ENCODE measurements at regions not wholly inside any gene's neighbourhood (a gene's known extent, or its start where the extent isn't known, plus 50 kb on each side); places are given as distances from the start of the nearest gene placed in this dataset.
A peak's percentile ranks its signal among the peaks of the same experiment; 100 is the strongest.

GRCh38 chr22:19607192-19608002 is 83.2 kb upstream of the CLDN5 start (continued):
- TF ChIP-seq ZHX1 (conservative IDR thresholded peaks at IDR 0.05; ENCODE audit: low read length) (no peak), CBX8 (IDR thresholded peaks at IDR 0.05; ENCODE audit: borderline replicate concordance, extremely low read depth, low read depth, low read length, poor library complexity, severe bottlenecking) (no peak), EP400 (IDR thresholded peaks at IDR 0.05) (no peak), FOXA3 (CRISPR knock-in tag; conservative IDR thresholded peaks at IDR 0.05 in 1 of 2, IDR thresholded peaks at IDR 0.05 in 1 of 2) (peak in 1 of 2 experiments; percentile 51; a peak in 1 of 4 replicates), POLR3G (IDR thresholded peaks at IDR 0.05; ENCODE audit: extremely low read depth, insufficient read length, insufficient replicate concordance) (no peak), ZNF277 (CRISPR knock-in tag; IDR thresholded peaks at IDR 0.05; ENCODE audit: borderline replicate concordance) (0 out of 2 replicates have a peak, but pooled peaks have one; percentile 29), ZNF740 (CRISPR knock-in tag; IDR thresholded peaks at IDR 0.05) (no peak), ZNF740 (tag; IDR thresholded peaks at IDR 0.05) (no peak), ZNF134 (CRISPR knock-in tag; conservative IDR thresholded peaks at IDR 0.05) (no peak), FOXM1 (IDR thresholded peaks at IDR 0.05; ENCODE audit: low read depth) (no peak), FOXM1 (CRISPR knock-in tag; IDR thresholded peaks at IDR 0.05; ENCODE audit: low read depth) (0 out of 2 replicates have a peak, but pooled peaks have one; percentile 69), C11orf30 (IDR thresholded peaks at IDR 0.05; ENCODE audit: low read depth) (no peak), FUS (optimal IDR thresholded peaks at IDR 0.05; ENCODE audit: low read depth, low read length) (no peak), SNIP1 (IDR thresholded peaks at IDR 0.05; ENCODE audit: low read depth) (no peak), MYC (IDR thresholded peaks at IDR 0.05; ENCODE audit: low read depth, low read length) (no peak), MYC (CRISPR knock-in tag; IDR thresholded peaks at IDR 0.05; ENCODE audit: borderline replicate concordance, low read depth) (no peak), ZNF589 (CRISPR knock-in tag; IDR thresholded peaks at IDR 0.05; ENCODE audit: low read depth) (no peak), NR2C2 (CRISPR knock-in tag; IDR thresholded peaks at IDR 0.05) (peak; percentile 57; the same call in 1 of the 2 replicates), NR2C2 (tag; IDR thresholded peaks at IDR 0.05) (no peak), MAX (CRISPR knock-in tag; IDR thresholded peaks at IDR 0.05) (peak; percentile 33; the same call in 1 of the 2 replicates), CREB3 (tag; conservative IDR thresholded peaks at IDR 0.05; ENCODE audit: low read depth) (no peak)
